Tibial artery (tissue), 4 donors: ENCODE measurements at regions not wholly inside any gene's neighbourhood (a gene's known extent, or its start where the extent isn't known, plus 50 kb on each side); places are given as distances from the start of the nearest gene placed in this dataset.
"Not testable (repeated sequence)": the region's sequence is repeated elsewhere in the genome, so short reads cannot be mapped to it uniquely, and the experiment has no call there.

ENCODE experiments used
- DNase-seq, 2 donors: peaks; one replicate each; pipeline ENCODE4 v3.0.0-alpha.2; 2019
- H3K27ac ChIP-seq, 2 donors: fragments of 200-600 bp; sonication (generic) in 1 of 2; 1 replicate in 1 of 2; 2 replicates in 1 of 2; pipeline ENCODE4 v1.5.1; 2018 to 2019; ENCODE audit warnings: mild to moderate bottlenecking in 1 of 2
- H3K27me3 ChIP-seq, 2 donors: fragments of 200-600 bp; sonication (generic) in 1 of 2; one replicate each; pipeline versions ENCODE4 v1.5.1 to v1.6.0; 2016 to 2019
- H3K36me3 ChIP-seq, 3 donors: fragments of 200-600 bp; sonication (generic) in 2 of 3; one replicate each; pipeline ENCODE4 v1.5.1; 2016 to 2019; ENCODE audit warnings: mild to moderate bottlenecking in 2 of 3
- H3K4me1 ChIP-seq, 4 donors: fragments of 200-600 bp; sonication (generic) in 2 of 4; 1 replicate in 3 of 4; 2 replicates in 1 of 4; pipeline ENCODE4 v1.5.1; 2016 to 2019
- H3K4me3 ChIP-seq, 2 donors: fragments of 200-600 bp; sonication (generic) in 1 of 2; 1 replicate in 1 of 2; 2 replicates in 1 of 2; pipeline ENCODE4 v1.5.1; 2018 to 2019; ENCODE audit warnings: mild to moderate bottlenecking in 2 of 2
- H3K9me3 ChIP-seq, 3 donors: fragments of 200-600 bp; sonication (generic) in 1 of 3; one replicate each; pipeline ENCODE4 v1.5.1; 2016 to 2019
- intact Hi-C: fragments of 100-400 bp; cut with DNase I; formaldehyde crosslinking; loops from one replicate; pipeline ENCODE4 v1.15.0; 2023; ENCODE audit warnings: low total_unique reads
- TF ChIP-seq, protein P1 (sequence below), 2 experiments: fragments of 200-600 bp in 1 of 2; fragments of 450-650 bp in 1 of 2; IDR thresholded peaks; one replicate each; pipeline ENCODE4 v1.5.1; 2017 to 2019; ENCODE audit warnings: antibody characterized with exemption in 2 of 2, mild to moderate bottlenecking in 1 of 2, moderate library complexity in 1 of 2

DNA sequence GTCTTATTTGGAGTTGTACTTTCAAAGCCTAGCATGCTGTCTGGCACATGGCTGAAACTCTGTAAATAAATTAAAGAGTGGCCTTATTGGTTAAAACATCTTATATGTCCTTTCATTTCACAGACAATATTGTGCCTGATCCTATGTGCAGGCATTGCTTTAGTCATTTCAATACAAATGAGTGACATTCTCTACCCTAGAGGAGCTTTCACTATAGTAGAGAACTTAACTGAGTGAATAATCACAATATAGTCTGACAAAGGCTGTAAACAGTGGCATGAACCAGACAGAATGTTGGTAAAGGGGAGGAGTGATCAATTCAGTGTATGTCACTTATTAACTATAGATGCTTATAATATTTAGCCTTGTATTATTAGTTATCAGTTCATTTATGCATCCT, 481.8 kb downstream of the TFAP2B start:
- intact Hi-C loops = no loop called here
- no peaks in the 10 kb centered on the region for H3K4me1 ChIP-seq
- TF ChIP-seq, protein P1, sequence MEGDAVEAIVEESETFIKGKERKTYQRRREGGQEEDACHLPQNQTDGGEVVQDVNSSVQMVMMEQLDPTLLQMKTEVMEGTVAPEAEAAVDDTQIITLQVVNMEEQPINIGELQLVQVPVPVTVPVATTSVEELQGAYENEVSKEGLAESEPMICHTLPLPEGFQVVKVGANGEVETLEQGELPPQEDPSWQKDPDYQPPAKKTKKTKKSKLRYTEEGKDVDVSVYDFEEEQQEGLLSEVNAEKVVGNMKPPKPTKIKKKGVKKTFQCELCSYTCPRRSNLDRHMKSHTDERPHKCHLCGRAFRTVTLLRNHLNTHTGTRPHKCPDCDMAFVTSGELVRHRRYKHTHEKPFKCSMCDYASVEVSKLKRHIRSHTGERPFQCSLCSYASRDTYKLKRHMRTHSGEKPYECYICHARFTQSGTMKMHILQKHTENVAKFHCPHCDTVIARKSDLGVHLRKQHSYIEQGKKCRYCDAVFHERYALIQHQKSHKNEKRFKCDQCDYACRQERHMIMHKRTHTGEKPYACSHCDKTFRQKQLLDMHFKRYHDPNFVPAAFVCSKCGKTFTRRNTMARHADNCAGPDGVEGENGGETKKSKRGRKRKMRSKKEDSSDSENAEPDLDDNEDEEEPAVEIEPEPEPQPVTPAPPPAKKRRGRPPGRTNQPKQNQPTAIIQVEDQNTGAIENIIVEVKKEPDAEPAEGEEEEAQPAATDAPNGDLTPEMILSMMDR (IDR thresholded peaks at IDR 0.05) = no peak
- H3K4me3 ChIP-seq = no peak overlapping the region
- no peak for DNase-seq
- no peaks in the 10 kb centered on the region for H3K9me3 ChIP-seq
- no peak overlapping the region for H3K27ac ChIP-seq
- no peaks in the 10 kb centered on the region for H3K36me3 ChIP-seq
- H3K27me3 ChIP-seq = no peaks in the 10 kb centered on the region

DNA sequence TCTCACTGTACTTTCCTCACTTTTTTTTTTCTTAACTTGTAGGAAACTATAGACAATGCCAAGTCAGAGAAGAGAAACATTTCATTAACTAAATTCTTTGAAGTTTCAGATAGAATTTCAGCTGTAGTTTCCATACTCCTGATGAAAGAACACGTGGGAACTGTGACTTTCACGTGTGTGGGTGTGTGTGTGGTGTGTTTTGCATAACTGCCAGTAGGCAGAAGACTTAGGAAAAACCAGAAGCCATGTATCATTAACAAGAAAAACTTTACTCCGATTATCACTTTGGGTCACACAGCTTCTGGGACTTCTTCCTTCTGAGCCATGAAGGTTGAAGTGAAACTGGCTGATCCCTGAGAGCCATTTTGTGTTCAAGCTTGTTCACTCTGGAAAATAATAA, 483.3 kb downstream of the TFAP2B start:
- intact Hi-C loops = no loop called here
- no peak for DNase-seq

DNA sequence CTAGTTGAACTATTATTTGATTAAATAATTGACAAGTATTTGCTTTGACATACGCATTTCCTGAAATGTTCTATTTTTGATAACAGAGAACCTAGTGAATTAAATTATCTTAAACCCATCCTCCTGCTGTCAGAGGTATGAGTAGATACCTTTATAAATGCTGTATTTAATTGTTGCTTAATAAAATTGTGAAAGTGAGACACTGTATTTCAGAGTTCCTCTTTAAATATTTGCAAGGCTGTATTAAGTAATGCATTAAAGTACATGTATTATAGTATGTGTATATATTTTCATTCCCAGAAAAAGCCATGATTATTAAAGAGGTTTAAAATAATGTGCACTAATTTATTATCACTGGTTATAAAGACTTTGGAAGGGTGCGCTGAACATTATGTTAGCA, 483.8 kb downstream of the TFAP2B start:
- no peak for DNase-seq
- H3K9me3 ChIP-seq = no peaks in the 10 kb centered on the region
- H3K36me3 ChIP-seq = no peaks in the 10 kb centered on the region

More for the DNA sequence above, 483.3 kb downstream of the TFAP2B start:
- H3K27me3 ChIP-seq = no peaks in the 10 kb centered on the region
- no peaks in the 10 kb centered on the region for H3K4me1 ChIP-seq
- no peaks in the 10 kb centered on the region for H3K9me3 ChIP-seq
- no peaks in the 10 kb centered on the region for H3K36me3 ChIP-seq
- TF ChIP-seq, protein P1 (IDR thresholded peaks at IDR 0.05) = no peak
- no peak overlapping the region for H3K4me3 ChIP-seq
- no peak overlapping the region for H3K27ac ChIP-seq

DNA sequence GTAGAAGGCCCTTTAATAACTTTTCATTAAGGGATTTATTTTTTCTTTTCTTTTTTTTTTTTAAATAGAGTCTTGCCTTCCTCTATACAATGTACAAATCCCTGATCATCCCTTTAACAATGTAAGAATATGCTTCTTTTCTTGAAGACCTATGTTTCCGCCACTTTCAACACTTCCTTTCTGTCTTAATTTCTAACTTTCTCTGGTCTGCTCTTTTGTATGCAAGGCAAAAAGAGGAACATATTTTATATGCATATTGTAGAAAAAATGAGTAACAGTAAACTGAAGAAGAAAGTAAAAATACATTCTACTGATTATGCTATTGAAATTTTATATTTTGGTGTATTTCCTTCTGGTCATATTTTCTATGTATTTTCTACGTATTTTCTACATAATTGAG, 484.7 kb downstream of the TFAP2B start:
- H3K27me3 ChIP-seq = no peaks in the 10 kb centered on the region
- DNase-seq = no peak
- TF ChIP-seq, protein P1 (IDR thresholded peaks at IDR 0.05) = no peak

More for the DNA sequence above, 483.8 kb downstream of the TFAP2B start:
- H3K4me1 ChIP-seq = no peaks in the 10 kb centered on the region
- intact Hi-C loops = no loop called here
- H3K27ac ChIP-seq = no peak overlapping the region
- TF ChIP-seq, protein P1 (IDR thresholded peaks at IDR 0.05) = no peak
- no peak overlapping the region for H3K4me3 ChIP-seq
- no peaks in the 10 kb centered on the region for H3K27me3 ChIP-seq

DNA sequence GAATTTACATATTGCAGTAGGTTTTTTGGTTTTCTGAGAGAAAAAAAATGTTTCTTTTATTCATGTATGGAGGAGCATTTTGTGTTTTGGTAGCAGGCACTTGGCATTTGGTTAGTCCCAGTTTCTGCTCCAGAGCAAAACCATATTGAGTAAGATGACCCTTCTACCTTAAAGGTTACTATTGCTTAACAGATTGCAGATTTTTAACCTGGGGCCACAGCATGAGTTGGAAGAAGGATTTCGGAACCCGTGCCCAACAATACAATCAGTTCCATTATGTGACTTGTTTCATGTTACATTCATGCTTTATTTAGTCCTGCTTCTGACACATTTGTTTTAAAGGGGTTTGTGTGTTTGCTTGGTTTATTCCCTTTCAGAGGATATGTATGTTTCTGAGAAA, 496.3 kb downstream of the TFAP2B start:
- Histone ChIP-seq H3K27ac (no peak overlapping the region), H3K4me3 (no peak overlapping the region), H3K36me3 (no peaks in the 10 kb centered on the region), H3K27me3 (no peaks in the 10 kb centered on the region), H3K4me1 (no peaks in the 10 kb centered on the region), H3K9me3 (no peaks in the 10 kb centered on the region)
- DNase-seq = no peak
- intact Hi-C loops = no loop called here
- TF ChIP-seq, protein P1 (IDR thresholded peaks at IDR 0.05) = no peak

More for the DNA sequence above, 484.7 kb downstream of the TFAP2B start:
- no peaks in the 10 kb centered on the region for H3K4me1 ChIP-seq
- H3K36me3 ChIP-seq = no peaks in the 10 kb centered on the region
- no peaks in the 10 kb centered on the region for H3K9me3 ChIP-seq
- intact Hi-C loops = no loop called here
- H3K27ac ChIP-seq = no peak overlapping the region
- no peak overlapping the region for H3K4me3 ChIP-seq

DNA sequence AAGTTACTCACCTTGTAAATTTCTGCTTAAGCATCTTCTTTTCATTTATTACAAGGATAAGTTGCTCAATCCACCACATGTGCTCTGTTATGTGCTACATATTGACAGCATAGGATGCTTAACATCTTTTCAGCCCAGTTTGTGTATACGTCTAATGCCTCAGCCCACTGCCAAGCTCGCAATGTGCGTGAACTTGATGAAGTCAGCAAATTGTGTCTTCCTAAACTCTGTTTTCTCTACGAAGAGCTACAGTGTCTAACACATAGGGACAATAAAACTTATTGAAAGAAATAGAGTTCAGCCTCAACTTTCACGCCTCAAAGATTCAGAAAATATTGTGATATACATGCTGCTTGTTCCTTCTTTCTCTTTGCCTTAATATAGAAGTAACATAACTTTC, 500.0 kb downstream of the TFAP2B start:
- no peak for DNase-seq
- H3K4me3 ChIP-seq = no peak overlapping the region
- TF ChIP-seq, protein P1 (IDR thresholded peaks at IDR 0.05) = no peak
- H3K27me3 ChIP-seq = no peaks in the 10 kb centered on the region
- no peaks in the 10 kb centered on the region for H3K9me3 ChIP-seq
- H3K27ac ChIP-seq = no peak overlapping the region
- H3K36me3 ChIP-seq = no peaks in the 10 kb centered on the region
- intact Hi-C loops = no loop called here
- H3K4me1 ChIP-seq = no peaks in the 10 kb centered on the region

DNA sequence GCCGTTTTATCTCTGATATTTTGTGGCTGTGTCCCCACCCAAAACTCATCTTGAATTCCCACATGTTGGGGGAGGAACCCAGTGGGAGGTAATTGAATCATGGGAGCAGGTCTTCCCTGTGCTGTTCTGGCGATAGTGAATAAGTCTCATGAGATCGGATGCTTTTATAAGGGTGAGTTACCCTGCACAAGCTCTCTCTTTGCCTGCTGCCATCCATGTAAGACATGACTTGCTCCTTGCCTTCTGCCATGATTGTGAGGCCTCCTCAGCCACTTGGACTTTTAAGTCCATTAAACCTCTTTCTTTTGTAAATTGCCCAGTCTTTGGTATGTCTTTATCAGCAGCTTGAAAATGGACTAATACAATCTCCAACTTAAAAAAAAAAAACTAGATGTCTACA, 502.8 kb downstream of the TFAP2B start:
- H3K27me3 ChIP-seq, H3K9me3 ChIP-seq, intact Hi-C loops, H3K4me1 ChIP-seq, H3K27ac ChIP-seq, H3K36me3 ChIP-seq, H3K4me3 ChIP-seq, DNase-seq: not testable (repeated sequence)
